Adrenal gland (tissue), 9 donors: ENCODE measurements at regions not wholly inside any gene's neighbourhood (a gene's known extent, or its start where the extent isn't known, plus 50 kb on each side); places are given as distances from the start of the nearest gene placed in this dataset.
"Not testable (repeated sequence)": the region's sequence is repeated elsewhere in the genome, so short reads cannot be mapped to it uniquely, and the experiment has no call there.

Experiments used
- DNase-seq, 7 donors: peaks; one replicate each; pipeline ENCODE4 v3.0.0-alpha.2; 2019 to 2020
- H3K27ac ChIP-seq, 5 donors: fragments of 200-600 bp; sonication (generic) in 4 of 5; 1 replicate in 3 of 5; 2 replicates in 2 of 5; pipeline versions ENCODE4 v1.5.1 to v1.8.0; 2016 to 2020; ENCODE audit warnings: mild to moderate bottlenecking in 1 of 5
- H3K27me3 ChIP-seq: fragments of 200-600 bp; 2 replicates; pipeline ENCODE4 v1.8.0; 2021
- H3K36me3 ChIP-seq, 2 donors: fragments of 200-600 bp; replicated peaks in 1 of 2; 1 replicate in 1 of 2; 2 replicates in 1 of 2; pipeline versions ENCODE4 v1.5.1 to v1.8.0; 2018 to 2022
- H3K4me1 ChIP-seq, 2 donors: fragments of 200-600 bp; replicated peaks in 1 of 2; 1 replicate in 1 of 2; 2 replicates in 1 of 2; pipeline versions ENCODE4 v1.5.1 to v1.8.0; 2018 to 2021
- H3K4me3 ChIP-seq, 4 donors: fragments of 200-600 bp; sonication (generic) in 3 of 4; one replicate each; pipeline ENCODE4 v1.5.1; 2016 to 2018
- H3K9me3 ChIP-seq, 3 donors: fragments of 200-600 bp; sonication (generic) in 1 of 3; replicated peaks in 1 of 3; 1 replicate in 2 of 3; 2 replicates in 1 of 3; pipeline versions ENCODE4 v1.5.1 to v1.8.0; 2016 to 2021
- CTCF ChIP-seq, 6 experiments: fragments of 450-650 bp in 4 of 6; fragments of 200-600 bp in 2 of 6; sonication (generic) in 1 of 6; IDR thresholded peaks; 1 replicate in 5 of 6; 2 replicates in 1 of 6; pipeline versions ENCODE4 v1.5.1 to v1.8.0; 2016 to 2021; ENCODE audit warnings: antibody characterized with exemption in 6 of 6, mild to moderate bottlenecking in 2 of 6, moderate library complexity in 1 of 6
- POLR2A ChIP-seq, 2 donors: fragments of 450-650 bp; IDR thresholded peaks; one replicate each; pipeline ENCODE4 v1.6.1; 2017; ENCODE audit warnings: antibody characterized with exemption in 2 of 2, mild to moderate bottlenecking in 2 of 2, moderate library complexity in 1 of 2
- WGBS, 4 donors: extraction: QIAGEN DNeasy Blood & Tissue Kit in 2 of 4; methylation state at CpG; one replicate each; pipeline versions ENCODE4 v1.1.5 to v1.1.7; 2013 to 2017; 5-methylcytosine and 5-hydroxymethylcytosine counted together
- intact Hi-C, 2 donors: fragments of 100-400 bp; cut with DNase I; formaldehyde crosslinking; loops; one replicate each; pipeline versions ENCODE4 v1.14.1 to v1.15.0; 2022 to 2023
- donor health status: healthy with polysubstance abuse.
- donor health status: Bipolar disorder and iron deficiency.
- donor health status: DM: yes; HTN: yes; CAD: no.
- donor health status: DM: no; HTN: no; CAD: no.
- donor health status: DM: no; HTN: no; CAD: no.

GRCh38 chr7:98764946-98765345 lies 104.9 kb downstream of the TMEM130 start:
- H3K9me3 ChIP-seq, result no peaks in the 10 kb centered on the region

GRCh38 chr7:98770085-98770484 lies 99.7 kb downstream of the TMEM130 start:
- intact Hi-C loops, H3K4me3 ChIP-seq, H3K9me3 ChIP-seq, H3K36me3 ChIP-seq, H3K27me3 ChIP-seq, H3K27ac ChIP-seq, DNase-seq: not testable (repeated sequence)
- H3K4me1 ChIP-seq, result peaks cover 11% of the 10 kb centered on the region in 2 donors
- WGBS, 4 donors, result 78 to 96% (median 89%) methylated on average over 5 of the region's 5 CpGs

More at GRCh38 chr7:98764946-98765345, 104.9 kb downstream of the TMEM130 start:
- no peak for DNase-seq
- no peaks in the 10 kb centered on the region for H3K36me3 ChIP-seq
- TF ChIP-seq POLR2A (IDR thresholded peaks at IDR 0.05), result no peak
- TF ChIP-seq CTCF (IDR thresholded peaks at IDR 0.05), result no peak
- H3K27me3 ChIP-seq, result no peaks in the 10 kb centered on the region
- no peak overlapping the region for H3K27ac ChIP-seq
- no peaks in the 10 kb centered on the region for H3K4me1 ChIP-seq
- intact Hi-C loops, result no loop called here
- 68 to 88% (median 73%) methylated on average over 8 of the region's 8 CpGs for WGBS, 4 donors
- no peak overlapping the region for H3K4me3 ChIP-seq

GRCh38 chr7:98771519-98771918 lies 98.3 kb downstream of the TMEM130 start:
- no peak overlapping the region for H3K4me3 ChIP-seq
- peaks cover 11% of the 10 kb centered on the region in 2 donors for H3K4me1 ChIP-seq
- TF ChIP-seq POLR2A (IDR thresholded peaks at IDR 0.05), result peak in 1 of 2 donors; percentile 17
- TF ChIP-seq CTCF (IDR thresholded peaks at IDR 0.05), result no peak
- H3K27ac ChIP-seq, result peak overlapping the region in 2 of 5 donors; percentile 33 to 38
- 14 to 35% (median 23%) methylated on average over 6 of the region's 6 CpGs for WGBS, 4 donors
- DNase-seq, result peak; percentile 30 to 60 (median 38)
- no peaks in the 10 kb centered on the region for H3K36me3 ChIP-seq
- H3K9me3 ChIP-seq, result no peaks in the 10 kb centered on the region
- no peaks in the 10 kb centered on the region for H3K27me3 ChIP-seq
- intact Hi-C loops, result no loop called here

GRCh38 chr7:98771941-98772603 lies 97.7 kb downstream of the TMEM130 start:
- 25 to 35% (median 32%) methylated on average over 22 of the region's 22 CpGs for WGBS, 4 donors
- Histone ChIP-seq H3K27me3 (no peaks in the 10 kb centered on the region), H3K4me1 (peaks cover 11% of the 10 kb centered on the region in 2 donors), H3K27ac (peak overlapping the region in 2 of 5 donors; percentile 33 to 38), H3K4me3 (no peak overlapping the region), H3K36me3 (no peaks in the 10 kb centered on the region), H3K9me3 (no peaks in the 10 kb centered on the region)
- intact Hi-C loops, result no loop called here
- no peak for TF ChIP-seq POLR2A (IDR thresholded peaks at IDR 0.05)
- TF ChIP-seq CTCF (IDR thresholded peaks at IDR 0.05), result no peak
- peak in 4 of 7 donors; percentile 13 to 62 (median 28) for DNase-seq

- TF ChIP-seq POLR2A (IDR thresholded peaks at IDR 0.05), result no peak
- TF ChIP-seq CTCF (IDR thresholded peaks at IDR 0.05), result no peak
- 55 to 77% (median 61%) methylated on average over 4 of the region's 4 CpGs for WGBS, 4 donors
- intact Hi-C loops, result no loop called here
- H3K27me3 ChIP-seq, result no peaks in the 10 kb centered on the region
- no peaks in the 10 kb centered on the region for H3K36me3 ChIP-seq
- no peak for DNase-seq
- no peak overlapping the region for H3K4me3 ChIP-seq
- H3K27ac ChIP-seq, result no peak overlapping the region
- no peaks in the 10 kb centered on the region for H3K9me3 ChIP-seq
- peaks cover 11% of the 10 kb centered on the region in 2 donors for H3K4me1 ChIP-seq
Measured at GRCh38 chr7:98774884-98775283, 94.9 kb downstream of the TMEM130 start.
